ENCODE measurements at regions not wholly inside any gene's neighbourhood (a gene's known extent, or its start where the extent isn't known, plus 50 kb on each side); places are given as distances from the start of the nearest gene placed in this dataset.

DNA sequence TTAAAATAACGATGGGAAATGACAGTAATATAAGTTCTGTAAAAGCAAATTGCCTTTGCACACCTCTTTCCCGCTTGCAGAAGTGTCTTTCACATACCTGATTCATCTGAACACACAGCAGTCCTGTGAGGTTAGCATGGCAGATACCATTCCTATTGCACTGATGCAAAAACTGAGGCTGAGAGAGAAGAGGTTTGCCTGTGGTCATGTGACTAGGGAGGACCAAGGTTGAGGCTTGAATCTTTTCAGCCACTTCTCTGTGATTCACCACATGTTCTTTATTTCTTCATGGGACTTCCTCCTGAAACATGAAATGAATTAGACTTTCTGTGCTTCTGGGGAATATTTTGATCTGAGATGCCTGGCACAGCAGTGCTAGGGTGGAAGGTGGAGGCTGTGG lies 92.9 kb downstream of the VEGFA start:
- no peak overlapping the region for H2BK120ac ChIP-seq (ENCODE audit: low read depth, low read length)
- no peak overlapping the region for H3K9ac ChIP-seq (ENCODE audit: low read depth, low read length, poor library complexity)
- no peak overlapping the region for H2BK12ac ChIP-seq (ENCODE audit: low read length)
- peaks cover 0 to 2% of the 10 kb centered on the region in 2 donors for H3K9me3 ChIP-seq (replicated peaks in 1 of 2; ENCODE audit: control insufficient read depth in 2 of 2, insufficient read depth in 1 of 2, low read depth in 1 of 2, low read length in 2 of 2)
- no peak overlapping the region for H3K23ac ChIP-seq (ENCODE audit: low read depth, low read length, poor library complexity)
- no peak overlapping the region for H4K8ac ChIP-seq (ENCODE audit: low read depth, low read length)
- no peak overlapping the region for H2AFZ ChIP-seq (ENCODE audit: low read length)
- H3K79me1 ChIP-seq (ENCODE audit: low read depth, low read length): no peaks in the 10 kb centered on the region
- H3K27me3 ChIP-seq (ENCODE audit: control insufficient read depth in 3 of 3, insufficient read depth in 3 of 3, low read depth in 1 of 3, low read length in 3 of 3): peaks cover 0 to 27% (median 0%) of the 10 kb centered on the region in 3 experiments
- peaks cover 7 to 43% of the 10 kb centered on the region in 2 donors for H3K4me1 ChIP-seq (ENCODE audit: control insufficient read depth in 2 of 2, insufficient read depth in 1 of 2, low read depth in 1 of 2, low read length in 2 of 2)
- H4K91ac ChIP-seq (ENCODE audit: low read depth, low read length, poor library complexity): no peak overlapping the region
- no peak overlapping the region for H3K14ac ChIP-seq (ENCODE audit: low read length)
- no peak overlapping the region for H3K27ac ChIP-seq (replicated peaks; ENCODE audit: low read length)
- no peak overlapping the region for H2AK5ac ChIP-seq (ENCODE audit: low read depth, low read length)
- no peak for DNase-seq (ENCODE audit: low spot score)
- H3K36me3 ChIP-seq (replicated peaks in 1 of 2; ENCODE audit: control insufficient read depth in 2 of 2, insufficient read depth in 2 of 2, low read length in 2 of 2): no peaks in the 10 kb centered on the region
- H3K18ac ChIP-seq (ENCODE audit: low read length): no peak overlapping the region
- no peak overlapping the region for H2BK5ac ChIP-seq (ENCODE audit: low read length)
- no peak overlapping the region for H3K4ac ChIP-seq (ENCODE audit: low read length)
- no peak overlapping the region for H3K4me2 ChIP-seq (ENCODE audit: insufficient read depth, low read length, poor library complexity, severe bottlenecking)
- WGBS, 2 donors (ENCODE audit: extremely low coverage in 2 of 2, insufficient read length in 2 of 2, insufficient replicate concordance in 1 of 2): no CpG with 5 or more reads among the region's 2 CpGs
- H3K4me3 ChIP-seq (ENCODE audit: low read length in 2 of 2): no peak overlapping the region
- no peak overlapping the region for H2BK15ac ChIP-seq (ENCODE audit: low read length)

DNA sequence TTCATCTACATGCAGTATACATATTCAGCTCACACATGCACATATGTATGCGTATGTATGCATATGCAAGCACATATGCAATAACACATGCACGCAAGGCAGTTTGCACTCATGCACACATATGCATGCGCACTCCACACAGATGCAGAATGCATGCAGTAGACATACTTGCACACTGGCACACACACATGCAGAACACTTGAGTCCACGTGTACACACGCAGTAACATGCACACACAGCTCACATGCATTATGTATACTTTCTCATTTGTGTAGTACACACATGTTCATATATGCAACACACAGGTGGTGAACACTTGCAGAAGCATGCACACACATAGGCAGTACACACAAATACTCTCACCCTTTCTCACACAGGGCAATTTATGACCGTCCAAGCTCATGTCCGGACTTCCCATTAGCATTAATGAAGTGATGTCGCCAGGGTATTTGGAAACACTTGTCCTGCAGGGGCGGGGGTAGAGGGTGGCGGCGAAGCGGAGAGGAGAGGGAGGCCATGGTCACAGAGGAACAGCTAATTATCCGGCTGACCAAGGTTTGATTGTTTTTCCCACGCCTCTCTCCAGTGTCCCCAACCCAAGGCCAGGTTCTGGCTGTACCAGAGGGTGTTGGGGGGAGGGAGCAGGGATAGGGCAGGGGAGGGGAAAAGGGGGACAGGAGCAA lies 91.3 kb downstream of the VEGFA start:
- no CpG with 5 or more reads among the region's 14 CpGs for WGBS, 2 donors (ENCODE audit: extremely low coverage in 2 of 2, insufficient read length in 2 of 2, insufficient replicate concordance in 1 of 2)

DNA sequence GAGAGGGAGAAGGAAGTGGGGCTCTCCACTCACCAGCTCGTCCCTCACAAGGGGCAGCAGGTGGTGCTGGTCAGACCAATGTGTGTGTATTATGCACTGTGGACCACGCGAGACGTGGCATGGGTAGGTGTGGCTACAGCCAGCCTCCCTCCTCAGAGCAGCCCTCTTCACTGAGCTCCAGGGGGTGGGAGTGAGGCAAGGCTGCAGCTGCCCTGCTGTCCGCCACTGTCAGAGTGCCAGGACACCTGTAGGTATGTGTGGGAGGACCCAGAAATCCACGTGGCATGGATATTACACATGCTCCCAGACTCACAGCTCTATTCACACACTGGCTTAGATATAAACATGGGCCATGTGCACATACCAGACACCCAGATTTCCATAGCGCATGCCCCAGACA lies 90.3 kb downstream of the VEGFA start:
- H2BK12ac ChIP-seq (ENCODE audit: low read length): no peak overlapping the region
- H3K9ac ChIP-seq (ENCODE audit: low read depth, low read length, poor library complexity): peak overlapping the region; percentile 46
- H3K4me3 ChIP-seq (ENCODE audit: low read length in 2 of 2): no peak overlapping the region
- no peak overlapping the region for H2AK5ac ChIP-seq (ENCODE audit: low read depth, low read length)
- no peak overlapping the region for H2AFZ ChIP-seq (ENCODE audit: low read length)
- H3K27ac ChIP-seq (replicated peaks; ENCODE audit: low read length): no peak overlapping the region
- H3K4ac ChIP-seq (ENCODE audit: low read length): no peak overlapping the region
- no peak overlapping the region for H3K4me2 ChIP-seq (ENCODE audit: insufficient read depth, low read length, poor library complexity, severe bottlenecking)
- peaks cover 0 to 2% of the 10 kb centered on the region in 2 donors for H3K9me3 ChIP-seq (replicated peaks in 1 of 2; ENCODE audit: control insufficient read depth in 2 of 2, insufficient read depth in 1 of 2, low read depth in 1 of 2, low read length in 2 of 2)
- H3K36me3 ChIP-seq (replicated peaks in 1 of 2; ENCODE audit: control insufficient read depth in 2 of 2, insufficient read depth in 2 of 2, low read length in 2 of 2): no peaks in the 10 kb centered on the region
- H4K91ac ChIP-seq (ENCODE audit: low read depth, low read length, poor library complexity): no peak overlapping the region
- no peak for DNase-seq (ENCODE audit: low spot score)
- WGBS, 2 donors (ENCODE audit: extremely low coverage in 2 of 2, insufficient read length in 2 of 2, insufficient replicate concordance in 1 of 2): no CpG with 5 or more reads among the region's 7 CpGs
- H3K27me3 ChIP-seq (ENCODE audit: control insufficient read depth in 3 of 3, insufficient read depth in 3 of 3, low read depth in 1 of 3, low read length in 3 of 3): peaks cover 0 to 33% (median 0%) of the 10 kb centered on the region in 3 experiments
- no peak overlapping the region for H2BK5ac ChIP-seq (ENCODE audit: low read length)
- peak overlapping the region; percentile 56 for H3K14ac ChIP-seq (ENCODE audit: low read length)
- H2BK120ac ChIP-seq (ENCODE audit: low read depth, low read length): no peak overlapping the region
- no peak overlapping the region for H4K8ac ChIP-seq (ENCODE audit: low read depth, low read length)
- H3K79me1 ChIP-seq (ENCODE audit: low read depth, low read length): no peaks in the 10 kb centered on the region
- peak overlapping the region; percentile 93 for H3K18ac ChIP-seq (ENCODE audit: low read length)
- peaks cover 3 to 39% of the 10 kb centered on the region in 2 donors for H3K4me1 ChIP-seq (ENCODE audit: control insufficient read depth in 2 of 2, insufficient read depth in 1 of 2, low read depth in 1 of 2, low read length in 2 of 2)
- H3K23ac ChIP-seq (ENCODE audit: low read depth, low read length, poor library complexity): no peak overlapping the region
- peak overlapping the region; percentile 66 for H2BK15ac ChIP-seq (ENCODE audit: low read length)

More for the DNA sequence above, 91.3 kb downstream of the VEGFA start:
- no peak overlapping the region for H3K27ac ChIP-seq (replicated peaks; ENCODE audit: low read length)
- H3K4me1 ChIP-seq (ENCODE audit: control insufficient read depth in 2 of 2, insufficient read depth in 1 of 2, low read depth in 1 of 2, low read length in 2 of 2): peaks cover 7 to 45% of the 10 kb centered on the region in 2 donors
- no peaks in the 10 kb centered on the region for H3K36me3 ChIP-seq (replicated peaks in 1 of 2; ENCODE audit: control insufficient read depth in 2 of 2, insufficient read depth in 2 of 2, low read length in 2 of 2)
- no peaks in the 10 kb centered on the region for H3K79me1 ChIP-seq (ENCODE audit: low read depth, low read length)
- H3K14ac ChIP-seq (ENCODE audit: low read length): no peak overlapping the region
- peak overlapping the region in 1 of 2 donors; percentile 27 for H3K4me3 ChIP-seq (ENCODE audit: low read length in 2 of 2)
- H4K91ac ChIP-seq (ENCODE audit: low read depth, low read length, poor library complexity): no peak overlapping the region
- H2BK5ac ChIP-seq (ENCODE audit: low read length): no peak overlapping the region
- H3K9me3 ChIP-seq (replicated peaks in 1 of 2; ENCODE audit: control insufficient read depth in 2 of 2, insufficient read depth in 1 of 2, low read depth in 1 of 2, low read length in 2 of 2): peaks cover 0 to 2% of the 10 kb centered on the region in 2 donors
- no peak overlapping the region for H2BK15ac ChIP-seq (ENCODE audit: low read length)
- peak overlapping the region; percentile 20 for H3K23ac ChIP-seq (ENCODE audit: low read depth, low read length, poor library complexity)
- H3K4me2 ChIP-seq (ENCODE audit: insufficient read depth, low read length, poor library complexity, severe bottlenecking): no peak overlapping the region
- no peak overlapping the region for H3K9ac ChIP-seq (ENCODE audit: low read depth, low read length, poor library complexity)
- DNase-seq (ENCODE audit: low spot score): no peak
- H2AK5ac ChIP-seq (ENCODE audit: low read depth, low read length): no peak overlapping the region
- H3K27me3 ChIP-seq (ENCODE audit: control insufficient read depth in 3 of 3, insufficient read depth in 3 of 3, low read depth in 1 of 3, low read length in 3 of 3): peaks cover 0 to 36% (median 0%) of the 10 kb centered on the region in 3 experiments
- no peak overlapping the region for H3K4ac ChIP-seq (ENCODE audit: low read length)
- no peak overlapping the region for H3K18ac ChIP-seq (ENCODE audit: low read length)
- no peak overlapping the region for H2AFZ ChIP-seq (ENCODE audit: low read length)
- H2BK12ac ChIP-seq (ENCODE audit: low read length): no peak overlapping the region
- no peak overlapping the region for H4K8ac ChIP-seq (ENCODE audit: low read depth, low read length)
- no peak overlapping the region for H2BK120ac ChIP-seq (ENCODE audit: low read depth, low read length)

DNA sequence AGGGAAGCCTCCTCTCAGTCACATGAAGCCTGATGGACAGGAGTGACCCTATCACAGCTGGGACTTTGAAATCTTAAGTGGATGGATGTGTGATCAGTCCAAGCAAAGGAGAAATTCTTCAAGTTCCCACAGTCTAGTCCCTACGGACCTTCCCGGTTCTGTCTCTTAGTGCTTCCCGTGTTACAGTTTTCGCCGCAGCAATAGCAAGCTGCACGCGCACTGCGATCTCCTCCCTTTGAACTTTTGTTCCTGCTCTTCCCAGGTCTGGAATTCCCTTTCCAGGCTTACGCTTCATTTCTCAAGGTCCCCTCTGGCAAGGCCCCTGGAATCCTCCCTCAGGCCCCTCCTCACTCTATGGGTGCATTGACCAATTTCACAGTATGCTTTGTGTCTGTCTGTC lies 89.2 kb downstream of the VEGFA start:
- no peak overlapping the region for H3K14ac ChIP-seq (ENCODE audit: low read length)
- peak overlapping the region; percentile 29 for H3K18ac ChIP-seq (ENCODE audit: low read length)
- no peak overlapping the region for H4K91ac ChIP-seq (ENCODE audit: low read depth, low read length, poor library complexity)
- H3K4me2 ChIP-seq (ENCODE audit: insufficient read depth, low read length, poor library complexity, severe bottlenecking): no peak overlapping the region
- H3K27me3 ChIP-seq (ENCODE audit: control insufficient read depth in 3 of 3, insufficient read depth in 3 of 3, low read depth in 1 of 3, low read length in 3 of 3): peaks cover 0 to 25% (median 0%) of the 10 kb centered on the region in 3 experiments
- no peaks in the 10 kb centered on the region for H3K36me3 ChIP-seq (replicated peaks in 1 of 2; ENCODE audit: control insufficient read depth in 2 of 2, insufficient read depth in 2 of 2, low read length in 2 of 2)
- peaks cover 3 to 29% of the 10 kb centered on the region in 2 donors for H3K4me1 ChIP-seq (ENCODE audit: control insufficient read depth in 2 of 2, insufficient read depth in 1 of 2, low read depth in 1 of 2, low read length in 2 of 2)
- no peak overlapping the region for H3K23ac ChIP-seq (ENCODE audit: low read depth, low read length, poor library complexity)
- H3K79me1 ChIP-seq (ENCODE audit: low read depth, low read length): no peaks in the 10 kb centered on the region
- no peak overlapping the region for H2BK15ac ChIP-seq (ENCODE audit: low read length)
- no peak overlapping the region for H2AK5ac ChIP-seq (ENCODE audit: low read depth, low read length)
- no peak for DNase-seq (ENCODE audit: low spot score)
- no peak overlapping the region for H2BK12ac ChIP-seq (ENCODE audit: low read length)
- H2BK120ac ChIP-seq (ENCODE audit: low read depth, low read length): no peak overlapping the region
- H3K4me3 ChIP-seq (ENCODE audit: low read length in 2 of 2): no peak overlapping the region
- no CpG with 5 or more reads among the region's 9 CpGs for WGBS, 2 donors (ENCODE audit: extremely low coverage in 2 of 2, insufficient read length in 2 of 2, insufficient replicate concordance in 1 of 2)
- peak overlapping the region; percentile 69 for H3K27ac ChIP-seq (replicated peaks; ENCODE audit: low read length)
- peaks cover 0 to 2% of the 10 kb centered on the region in 2 donors for H3K9me3 ChIP-seq (replicated peaks in 1 of 2; ENCODE audit: control insufficient read depth in 2 of 2, insufficient read depth in 1 of 2, low read depth in 1 of 2, low read length in 2 of 2)
- H2AFZ ChIP-seq (ENCODE audit: low read length): no peak overlapping the region
- H2BK5ac ChIP-seq (ENCODE audit: low read length): no peak overlapping the region
- H3K4ac ChIP-seq (ENCODE audit: low read length): no peak overlapping the region
- H3K9ac ChIP-seq (ENCODE audit: low read depth, low read length, poor library complexity): no peak overlapping the region
- H4K8ac ChIP-seq (ENCODE audit: low read depth, low read length): no peak overlapping the region

All from neuronal stem cell (in vitro differentiated cells).